ENCODE measurements at regions not wholly inside any gene's neighbourhood (a gene's known extent, or its start where the extent isn't known, plus 50 kb on each side); places are given as distances from the start of the nearest gene placed in this dataset.

GRCh38 chr16:79358188-79358587 lies 242.3 kb downstream of the MAF start:
- ChIA-PET CTCF (no interaction called here), POLR2A (no interaction called here)
- Histone ChIP-seq H3K36me3 (replicated peaks in 1 of 2; ENCODE audit: control insufficient read depth in 1 of 2, insufficient read depth in 2 of 2, low read length in 1 of 2) (no peaks in the 10 kb centered on the region), H3K79me2 (ENCODE audit: insufficient read depth) (no peaks in the 10 kb centered on the region), H3K9me2 (no peaks in the 10 kb centered on the region), H3K27ac (ENCODE audit: low read depth in 2 of 2, low read length in 1 of 2) (no peak overlapping the region), H3K4me2 (no peak overlapping the region), H2AFZ (ENCODE audit: low read depth) (no peak overlapping the region), H3K9ac (no peak overlapping the region), H3K4me1 (ENCODE audit: control insufficient read depth in 1 of 2, insufficient read depth in 2 of 2, low read depth in 1 of 2, low read length in 1 of 2) (no peaks in the 10 kb centered on the region), H3K4me3 (ENCODE audit: low read depth in 2 of 2, low read length in 1 of 2) (no peak overlapping the region), H3F3A (replicated peaks; ENCODE audit: insufficient read depth) (no peaks in the 10 kb centered on the region), H3K9me3 (no peaks in the 10 kb centered on the region), H4K20me1 (ENCODE audit: insufficient read depth) (no peaks in the 10 kb centered on the region), H3K27me3 (ENCODE audit: insufficient read depth) (no peaks in the 10 kb centered on the region)
- TF ChIP-seq RAD21 (IDR thresholded peaks at IDR 0.05; ENCODE audit: low read length): no peak
- no peak for TF ChIP-seq PBX3 (IDR thresholded peaks at IDR 0.05)
- no peak for DNase-seq
- 28% methylated on average over 9 of the region's 9 CpGs for WGBS (ENCODE audit: low lambda C conversion rate)

GRCh38 chr16:79355600-79356358 lies 244.8 kb downstream of the MAF start:
- H3K9me2 ChIP-seq: no peaks in the 10 kb centered on the region
- H4K20me1 ChIP-seq (ENCODE audit: insufficient read depth): no peaks in the 10 kb centered on the region
- H3K4me3 ChIP-seq (ENCODE audit: low read depth in 2 of 2, low read length in 1 of 2): no peak overlapping the region
- CTCF ChIA-PET: interaction anchor here (1.1 kb wide), 1 partner anchor 12 kb away, joined by 3 read pairs; no protein-coding TSS in a partner anchor
- POLR2A ChIA-PET: no interaction called here
- DNase-seq: no peak
- no peaks in the 10 kb centered on the region for H3K4me1 ChIP-seq (ENCODE audit: control insufficient read depth in 1 of 2, insufficient read depth in 2 of 2, low read depth in 1 of 2, low read length in 1 of 2)
- WGBS (ENCODE audit: low lambda C conversion rate): 28% methylated on average over 15 of the region's 15 CpGs
- no peaks in the 10 kb centered on the region for H3F3A ChIP-seq (replicated peaks; ENCODE audit: insufficient read depth)
- H3K79me2 ChIP-seq (ENCODE audit: insufficient read depth): no peaks in the 10 kb centered on the region
- H3K27ac ChIP-seq (ENCODE audit: low read depth in 2 of 2, low read length in 1 of 2): no peak overlapping the region
- H2AFZ ChIP-seq (ENCODE audit: low read depth): no peak overlapping the region
- H3K36me3 ChIP-seq (replicated peaks in 1 of 2; ENCODE audit: control insufficient read depth in 1 of 2, insufficient read depth in 2 of 2, low read length in 1 of 2): no peaks in the 10 kb centered on the region
- no peak overlapping the region for H3K9ac ChIP-seq
- H3K4me2 ChIP-seq: no peak overlapping the region
- no peaks in the 10 kb centered on the region for H3K27me3 ChIP-seq (ENCODE audit: insufficient read depth)
- no peaks in the 10 kb centered on the region for H3K9me3 ChIP-seq
- TF ChIP-seq FOXJ3 (CRISPR knock-in tag; IDR thresholded peaks at IDR 0.05) (no peak), TEAD4 (IDR thresholded peaks at IDR 0.05; ENCODE audit: borderline replicate concordance, insufficient read depth) (no peak), ZBTB33 (IDR thresholded peaks at IDR 0.05; ENCODE audit: borderline replicate concordance, low read depth) (no peak), RAD21 (IDR thresholded peaks at IDR 0.05; ENCODE audit: low read length) (no peak), JUND (IDR thresholded peaks at IDR 0.05) (no peak), MAX (IDR thresholded peaks at IDR 0.05; ENCODE audit: low read depth) (no peak), USF2 (IDR thresholded peaks at IDR 0.05; ENCODE audit: borderline replicate concordance, low read depth, low read length) (no peak), POLR2AphosphoS5 (IDR thresholded peaks at IDR 0.05; ENCODE audit: low read depth, low read length) (no peak), SIN3A (IDR thresholded peaks at IDR 0.05; ENCODE audit: borderline replicate concordance, low read depth, low read length) (no peak), MEF2A (IDR thresholded peaks at IDR 0.05; ENCODE audit: borderline replicate concordance, low read depth) (no peak), CHD2 (IDR thresholded peaks at IDR 0.05; ENCODE audit: low read length, partially characterized antibody) (no peak), NFIC (IDR thresholded peaks at IDR 0.05; ENCODE audit: borderline replicate concordance) (no peak), RFX5 (IDR thresholded peaks at IDR 0.05; ENCODE audit: low read length) (no peak), YY1 (IDR thresholded peaks at IDR 0.05; ENCODE audit: low read depth) (no peak), REST (IDR thresholded peaks at IDR 0.05; ENCODE audit: low read depth, low read length) (no peak), SMC3 (IDR thresholded peaks at IDR 0.05; ENCODE audit: low read depth, low read length) (no peak), FOXM1 (IDR thresholded peaks at IDR 0.05; ENCODE audit: low read depth) (no peak), TAF1 (IDR thresholded peaks at IDR 0.05; ENCODE audit: borderline replicate concordance, low read depth, low read length) (no peak)

Data from SK-N-SH (cell line).